ENCODE measurements at regions not wholly inside any gene's neighbourhood (a gene's known extent, or its start where the extent isn't known, plus 50 kb on each side); places are given as distances from the start of the nearest gene placed in this dataset.

DNA sequence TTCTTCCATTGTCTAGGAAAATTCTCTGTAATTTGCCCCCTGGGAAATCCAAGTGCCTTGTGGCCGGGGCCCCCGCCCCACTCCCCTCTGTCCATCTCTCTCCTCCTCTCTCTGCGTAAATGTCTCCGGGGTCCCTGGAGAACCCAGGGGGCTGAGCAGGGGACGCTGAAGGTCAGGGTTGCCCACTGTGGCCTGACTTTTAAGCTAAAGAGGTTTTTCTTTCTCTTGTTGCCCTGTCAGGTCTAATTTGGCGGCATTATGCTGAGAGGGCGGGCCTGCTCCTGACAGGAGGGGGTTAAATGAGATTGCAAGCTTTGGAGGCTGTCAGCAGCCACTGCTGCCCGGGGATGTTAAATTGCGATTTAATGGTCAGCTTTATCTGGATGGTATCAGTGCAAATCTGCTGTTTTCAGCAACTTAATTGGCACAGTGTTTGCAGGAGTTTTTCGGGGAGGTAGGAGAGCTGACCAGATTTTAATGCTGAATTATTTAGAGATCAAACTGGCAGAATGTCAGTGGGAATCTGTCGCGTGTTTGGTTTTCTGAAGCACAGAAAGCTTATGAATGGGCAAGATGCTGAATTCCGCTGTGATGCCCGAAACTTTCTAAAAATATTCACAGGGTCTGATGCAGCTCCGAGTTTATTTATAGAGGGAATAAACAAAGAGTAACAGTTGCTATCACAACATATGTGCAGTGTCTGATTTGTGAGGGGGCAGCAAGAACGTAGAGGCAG is 93.2 kb upstream of the SOX1 start:
- Mint-ChIP-seq H3K36me3 (ENCODE audit: low read depth) (no peaks in the 10 kb centered on the region), H3K9me3 (peaks cover 13% of the 10 kb centered on the region), H3K4me3 (no peak overlapping the region), H3K27me3 (peaks cover 7% of the 10 kb centered on the region), H3K27ac (no peak overlapping the region), H3K4me1 (ENCODE audit: low read depth) (no peaks in the 10 kb centered on the region)
- intact Hi-C loops (cut with micrococcal nuclease), result no loop called here
- DNase-seq, result no peak
- ChIA-PET CTCF (no interaction called here), POLR2A (no interaction called here)
- no peak for ATAC-seq
- TF ChIP-seq, protein P1, sequence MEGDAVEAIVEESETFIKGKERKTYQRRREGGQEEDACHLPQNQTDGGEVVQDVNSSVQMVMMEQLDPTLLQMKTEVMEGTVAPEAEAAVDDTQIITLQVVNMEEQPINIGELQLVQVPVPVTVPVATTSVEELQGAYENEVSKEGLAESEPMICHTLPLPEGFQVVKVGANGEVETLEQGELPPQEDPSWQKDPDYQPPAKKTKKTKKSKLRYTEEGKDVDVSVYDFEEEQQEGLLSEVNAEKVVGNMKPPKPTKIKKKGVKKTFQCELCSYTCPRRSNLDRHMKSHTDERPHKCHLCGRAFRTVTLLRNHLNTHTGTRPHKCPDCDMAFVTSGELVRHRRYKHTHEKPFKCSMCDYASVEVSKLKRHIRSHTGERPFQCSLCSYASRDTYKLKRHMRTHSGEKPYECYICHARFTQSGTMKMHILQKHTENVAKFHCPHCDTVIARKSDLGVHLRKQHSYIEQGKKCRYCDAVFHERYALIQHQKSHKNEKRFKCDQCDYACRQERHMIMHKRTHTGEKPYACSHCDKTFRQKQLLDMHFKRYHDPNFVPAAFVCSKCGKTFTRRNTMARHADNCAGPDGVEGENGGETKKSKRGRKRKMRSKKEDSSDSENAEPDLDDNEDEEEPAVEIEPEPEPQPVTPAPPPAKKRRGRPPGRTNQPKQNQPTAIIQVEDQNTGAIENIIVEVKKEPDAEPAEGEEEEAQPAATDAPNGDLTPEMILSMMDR (IDR thresholded peaks at IDR 0.05), result no peak

- Mint-ChIP-seq H3K4me1 (ENCODE audit: low read depth) (no peaks in the 10 kb centered on the region), H3K36me3 (ENCODE audit: low read depth) (no peaks in the 10 kb centered on the region), H3K27me3 (peaks cover 7% of the 10 kb centered on the region), H3K27ac (no peak overlapping the region), H3K9me3 (peaks cover 13% of the 10 kb centered on the region), H3K4me3 (no peak overlapping the region)
- POLR2A ChIA-PET, result no interaction called here
- intact Hi-C loops (cut with micrococcal nuclease), result no loop called here
- no peak for ATAC-seq
- TF ChIP-seq, protein P1 (IDR thresholded peaks at IDR 0.05), result no peak
- CTCF ChIA-PET, result no interaction called here
- no peak for DNase-seq
Measured at GRCh38 chr13:111974341-111974640, 92.7 kb upstream of the SOX1 start.

DNA sequence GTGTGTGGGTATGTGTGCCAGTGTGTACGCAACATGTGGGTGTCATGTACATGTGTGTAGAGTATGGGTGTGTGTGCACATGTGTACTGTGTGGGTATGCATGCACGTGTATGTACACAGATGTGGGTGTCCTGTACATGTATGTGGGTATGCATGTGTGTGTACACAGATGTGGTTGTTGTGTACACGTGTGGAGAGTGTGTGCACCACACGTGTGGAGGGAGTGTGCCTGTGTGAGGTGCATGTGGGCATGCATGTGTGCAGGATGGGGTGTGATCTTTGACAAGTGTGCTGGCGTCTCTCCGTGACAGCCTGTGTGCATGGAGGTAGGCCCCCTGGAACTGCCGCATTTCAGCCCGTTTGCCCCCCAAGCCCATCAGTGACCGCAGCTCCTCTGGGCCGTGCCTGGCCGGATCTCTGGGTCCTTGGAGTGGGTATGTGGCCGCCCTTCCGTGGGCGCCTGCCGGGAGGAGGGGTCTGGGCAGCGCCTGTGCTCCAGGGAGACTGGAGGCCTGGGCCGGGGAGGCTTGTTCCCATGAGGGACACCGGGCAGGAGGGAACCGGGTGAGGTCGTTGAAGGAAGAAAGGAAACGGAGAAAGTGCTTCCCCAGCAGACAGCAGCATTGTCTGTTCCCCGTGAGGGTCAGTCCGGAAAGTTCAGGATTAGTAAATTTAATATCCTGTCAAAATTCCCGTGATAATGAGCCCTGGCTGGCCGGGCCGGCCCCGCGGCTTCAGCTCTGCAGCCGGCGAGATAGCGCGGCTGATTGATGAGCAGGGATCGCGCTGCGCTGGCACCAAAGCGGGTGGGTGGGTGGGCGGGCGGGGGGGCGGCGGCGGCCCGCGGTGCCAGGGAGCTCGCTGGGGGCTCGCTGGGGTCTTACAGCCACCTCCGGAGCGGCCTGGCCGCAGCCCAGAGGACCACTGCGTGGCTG is 91.1 kb upstream of the SOX1 start:
- Mint-ChIP-seq H3K27me3 (peaks cover 9% of the 10 kb centered on the region), H3K4me3 (no peak overlapping the region), H3K4me1 (ENCODE audit: low read depth) (no peaks in the 10 kb centered on the region), H3K36me3 (ENCODE audit: low read depth) (no peaks in the 10 kb centered on the region), H3K9me3 (peaks cover 13% of the 10 kb centered on the region), H3K27ac (no peak overlapping the region)
- no peak for ATAC-seq
- TF ChIP-seq, protein P1 (IDR thresholded peaks at IDR 0.05), result no peak
- intact Hi-C loops (cut with micrococcal nuclease), result no loop called here
- POLR2A ChIA-PET, result no interaction called here
- no peak for DNase-seq
- CTCF ChIA-PET, result no interaction called here

GRCh38 chr13:111976474-111977178 is 90.3 kb upstream of the SOX1 start:
- ATAC-seq (no peak), DNase-seq (no peak)
- no peak overlapping the region for H3K4me3 Mint-ChIP-seq
- H3K27ac Mint-ChIP-seq, result no peak overlapping the region
- ChIA-PET POLR2A (no interaction called here), CTCF (no interaction called here)
- intact Hi-C loops (cut with micrococcal nuclease), result no loop called here
- H3K9me3 Mint-ChIP-seq, result peaks cover 13% of the 10 kb centered on the region
- peaks cover 5% of the 10 kb centered on the region for H3K27me3 Mint-ChIP-seq
- H3K4me1 Mint-ChIP-seq (ENCODE audit: low read depth), result no peaks in the 10 kb centered on the region
- H3K36me3 Mint-ChIP-seq (ENCODE audit: low read depth), result no peaks in the 10 kb centered on the region
- TF ChIP-seq, protein P1 (IDR thresholded peaks at IDR 0.05), result no peak

DNA sequence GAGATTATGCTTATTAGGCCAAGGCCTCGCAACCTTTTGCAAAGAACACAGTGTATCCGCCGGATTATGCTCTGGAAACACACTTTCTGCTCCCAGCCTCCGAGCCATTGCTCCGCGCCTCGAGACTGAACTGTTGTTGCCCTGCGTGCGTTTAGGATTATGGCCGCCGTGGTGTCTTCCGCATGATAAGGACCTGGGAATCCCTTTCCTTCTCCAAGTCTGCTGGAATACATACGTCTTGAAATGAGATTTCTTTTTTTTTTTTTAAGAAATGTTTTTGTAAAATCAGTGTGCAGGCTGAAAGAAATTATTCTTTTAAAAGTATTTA is 89.8 kb upstream of the SOX1 start:
- intact Hi-C loops (cut with micrococcal nuclease), result no loop called here
- H3K27me3 Mint-ChIP-seq, result peaks cover 5% of the 10 kb centered on the region
- no peaks in the 10 kb centered on the region for H3K4me1 Mint-ChIP-seq (ENCODE audit: low read depth)
- ChIA-PET CTCF (no interaction called here), POLR2A (no interaction called here)
- ATAC-seq (no peak), DNase-seq (no peak)
- H3K36me3 Mint-ChIP-seq (ENCODE audit: low read depth), result no peaks in the 10 kb centered on the region
- H3K4me3 Mint-ChIP-seq, result no peak overlapping the region
- H3K27ac Mint-ChIP-seq, result no peak overlapping the region
- TF ChIP-seq, protein P1 (IDR thresholded peaks at IDR 0.05), result no peak
- H3K9me3 Mint-ChIP-seq, result peaks cover 13% of the 10 kb centered on the region
